SK-N-SH treated with all-trans-retinoic acid at 6 μM for 48 hours (cell line): ENCODE measurements at regions not wholly inside any gene's neighbourhood (a gene's known extent, or its start where the extent isn't known, plus 50 kb on each side); places are given as distances from the start of the nearest gene placed in this dataset.
A peak's percentile ranks its signal among the peaks of the same experiment; 100 is the strongest.

ENCODE experiments used
- ATAC-seq: fragments of 200-7000 bp; cut with Tn5 transposase; 3 replicates; pipeline ENCODE4 v1.9.1; 2020; ENCODE audit warnings: mild to moderate bottlenecking, moderate library complexity
- ARNTL ChIP-seq: fragments of 450-650 bp; formaldehyde crosslinking; IDR thresholded peaks from 2 replicates; pipeline ENCODE4 v1.5.0; 2020; ENCODE audit warnings: low read depth, mild to moderate bottlenecking, moderate library complexity, borderline replicate concordance
- BACH2 ChIP-seq: fragments of 250-450 bp; sonication (Bioruptor Pico); IDR thresholded peaks from 2 replicates; pipeline ENCODE4 v1.9.0; 2021; ENCODE audit warnings: mild to moderate bottlenecking, borderline replicate concordance
- CSDC2 ChIP-seq: fragments of 250-450 bp; sonication (Bioruptor Pico); IDR thresholded peaks from 2 replicates; pipeline ENCODE4 v1.5.0; 2020; ENCODE audit warnings: mild to moderate bottlenecking, moderate library complexity
- ESRRG ChIP-seq: fragments of 250-450 bp; sonication (Bioruptor Pico); IDR thresholded peaks from 2 replicates; pipeline ENCODE4 v1.6.1; 2021; ENCODE audit warnings: mild to moderate bottlenecking
- GLIS3 ChIP-seq: fragments of 250-450 bp; sonication (Bioruptor Pico); IDR thresholded peaks from 2 replicates; pipeline ENCODE4 v1.5.0; 2020; ENCODE audit warnings: mild to moderate bottlenecking, moderate library complexity
- ISL1 ChIP-seq: fragments of 250-450 bp; sonication (Bioruptor Pico); IDR thresholded peaks from 2 replicates; pipeline ENCODE4 v2.1.2; 2022; ENCODE audit warnings: mild to moderate bottlenecking, moderate library complexity
- OSR1 ChIP-seq: fragments of 250-450 bp; sonication (Bioruptor Pico); IDR thresholded peaks from 2 replicates; pipeline ENCODE4 v1.8.0; 2022; ENCODE audit warnings: moderate library complexity, mild to moderate bottlenecking, inconsistent platforms
- PPARA ChIP-seq: fragments of 250-450 bp; sonication (Bioruptor Pico); IDR thresholded peaks from 2 replicates; pipeline ENCODE4 v1.5.0; 2020; ENCODE audit warnings: mild to moderate bottlenecking, borderline replicate concordance
- RARB ChIP-seq: fragments of 250-450 bp; sonication (Bioruptor Pico); IDR thresholded peaks from 2 replicates; pipeline ENCODE4 v1.8.0; 2021; ENCODE audit warnings: mild to moderate bottlenecking, moderate library complexity
- SNAI2 ChIP-seq: fragments of 250-450 bp; sonication (Bioruptor Pico); IDR thresholded peaks from 2 replicates; pipeline ENCODE4 v1.5.0; 2020; ENCODE audit warnings: mild to moderate bottlenecking, moderate library complexity
- TCF4 ChIP-seq: fragments of 250-450 bp; sonication (Bioruptor Pico); IDR thresholded peaks from 2 replicates; pipeline ENCODE4 v1.8.0; 2021; ENCODE audit warnings: mild to moderate bottlenecking, moderate library complexity, borderline replicate concordance
- TOX ChIP-seq: fragments of 250-450 bp; sonication (Bioruptor Pico); IDR thresholded peaks from 2 replicates; pipeline ENCODE4 v1.8.0; 2021; ENCODE audit warnings: mild to moderate bottlenecking, moderate library complexity, borderline replicate concordance
- ZC3H10 ChIP-seq: fragments of 250-450 bp; sonication (Bioruptor Pico); IDR thresholded peaks from 2 replicates; pipeline ENCODE4 v1.5.1; 2021; ENCODE audit warnings: mild to moderate bottlenecking, moderate library complexity
- ZFP3 ChIP-seq: fragments of 250-450 bp; sonication (Bioruptor Pico); IDR thresholded peaks from 2 replicates; pipeline ENCODE4 v1.5.0; 2020; ENCODE audit warnings: mild to moderate bottlenecking, moderate library complexity
- ZFP30 ChIP-seq: fragments of 450-650 bp; formaldehyde crosslinking; IDR thresholded peaks from 2 replicates; pipeline ENCODE4 v1.5.0; 2022; ENCODE audit warnings: mild to moderate bottlenecking, moderate library complexity
- ZNF565 ChIP-seq: fragments of 450-650 bp; formaldehyde crosslinking; conservative IDR thresholded peaks from 2 replicates; pipeline ENCODE4 v1.5.0; 2020; ENCODE audit warnings: low read depth, mild to moderate bottlenecking, moderate library complexity
- ZNF70 ChIP-seq: fragments of 450-650 bp; formaldehyde crosslinking; IDR thresholded peaks from 2 replicates; pipeline ENCODE4 v1.5.0; 2020; ENCODE audit warnings: mild to moderate bottlenecking, moderate library complexity
- ZNF8 ChIP-seq: fragments of 450-650 bp; formaldehyde crosslinking; IDR thresholded peaks from 2 replicates; pipeline ENCODE4 v1.5.0; 2020; ENCODE audit warnings: mild to moderate bottlenecking, moderate library complexity
- TF ChIP-seq, protein P1 (sequence below): fragments of 250-450 bp; sonication (Bioruptor Pico); IDR thresholded peaks from 2 replicates; pipeline ENCODE4 v1.8.0; 2021; ENCODE audit warnings: low read depth, mild to moderate bottlenecking, moderate library complexity, borderline replicate concordance
- TF ChIP-seq, protein P2 (sequence below): fragments of 250-450 bp; sonication (Bioruptor Pico); IDR thresholded peaks from 2 replicates; pipeline ENCODE4 v1.5.0; 2020; ENCODE audit warnings: mild to moderate bottlenecking, moderate library complexity
- TF ChIP-seq, protein P3 (sequence below): fragments of 250-450 bp; sonication (Bioruptor Pico); IDR thresholded peaks from 2 replicates; pipeline ENCODE4 v1.8.0; 2020; ENCODE audit warnings: mild to moderate bottlenecking, moderate library complexity, borderline replicate concordance
- TF ChIP-seq, protein P4 (sequence below): fragments of 250-450 bp; sonication (Bioruptor Pico); IDR thresholded peaks from 2 replicates; pipeline ENCODE4 v1.5.1; 2021; ENCODE audit warnings: mild to moderate bottlenecking, moderate library complexity
- TF ChIP-seq, protein P5 (sequence below): fragments of 250-450 bp; sonication (Bioruptor Pico); IDR thresholded peaks from 2 replicates; pipeline ENCODE4 v1.5.1; 2020; ENCODE audit warnings: low read depth, mild to moderate bottlenecking, moderate library complexity

DNA sequence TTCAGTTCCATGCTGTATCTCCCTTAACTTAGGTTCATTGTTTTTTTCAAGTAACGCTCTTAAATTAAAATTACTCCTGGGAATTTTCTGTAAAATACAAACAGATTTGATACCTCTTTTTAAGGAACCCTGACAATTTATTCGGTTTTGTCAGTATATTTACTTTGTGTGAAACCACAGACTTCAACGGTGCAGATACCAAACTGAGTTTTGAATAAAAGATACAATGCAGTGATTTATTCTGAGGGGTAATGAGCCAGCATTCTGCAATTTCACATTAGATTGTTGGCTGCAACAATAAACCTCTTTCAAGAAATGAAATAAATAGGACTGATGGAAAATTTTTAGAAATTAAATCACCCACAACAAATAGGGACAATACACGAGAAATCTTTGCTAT, 308.6 kb upstream of the EDIL3 start:
- no peak for TF ChIP-seq ARNTL (CRISPR knock-in tag)
- TF ChIP-seq CSDC2 (CRISPR knock-in tag) = no peak
- no peak for TF ChIP-seq ZC3H10 (CRISPR knock-in tag)
- TF ChIP-seq ZNF70 (CRISPR knock-in tag) = no peak
- no peak for TF ChIP-seq GLIS3 (CRISPR knock-in tag)
- TF ChIP-seq TCF4 = no peak
- TF ChIP-seq ZFP3 (CRISPR knock-in tag) = no peak
- TF ChIP-seq ZFP30 (CRISPR knock-in tag) = no peak
- TF ChIP-seq ISL1 = no peak
- no peak for TF ChIP-seq SNAI2 (CRISPR knock-in tag)
- no peak for TF ChIP-seq OSR1 (CRISPR knock-in tag)
- TF ChIP-seq BACH2 (CRISPR knock-in tag) = no peak
- no peak for TF ChIP-seq RARB
- TF ChIP-seq, protein P1, sequence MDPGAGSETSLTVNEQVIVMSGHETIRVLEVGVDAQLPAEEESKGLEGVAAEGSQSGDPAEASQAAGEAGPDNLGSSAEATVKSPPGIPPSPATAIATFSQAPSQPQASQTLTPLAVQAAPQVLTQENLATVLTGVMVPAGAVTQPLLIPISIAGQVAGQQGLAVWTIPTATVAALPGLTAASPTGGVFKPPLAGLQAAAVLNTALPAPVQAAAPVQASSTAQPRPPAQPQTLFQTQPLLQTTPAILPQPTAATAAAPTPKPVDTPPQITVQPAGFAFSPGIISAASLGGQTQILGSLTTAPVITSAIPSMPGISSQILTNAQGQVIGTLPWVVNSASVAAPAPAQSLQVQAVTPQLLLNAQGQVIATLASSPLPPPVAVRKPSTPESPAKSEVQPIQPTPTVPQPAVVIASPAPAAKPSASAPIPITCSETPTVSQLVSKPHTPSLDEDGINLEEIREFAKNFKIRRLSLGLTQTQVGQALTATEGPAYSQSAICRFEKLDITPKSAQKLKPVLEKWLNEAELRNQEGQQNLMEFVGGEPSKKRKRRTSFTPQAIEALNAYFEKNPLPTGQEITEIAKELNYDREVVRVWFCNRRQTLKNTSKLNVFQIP (CRISPR knock-in tag) = no peak
- TF ChIP-seq TOX = no peak
- no peak for TF ChIP-seq ZNF8 (CRISPR knock-in tag)
- TF ChIP-seq, protein P2, sequence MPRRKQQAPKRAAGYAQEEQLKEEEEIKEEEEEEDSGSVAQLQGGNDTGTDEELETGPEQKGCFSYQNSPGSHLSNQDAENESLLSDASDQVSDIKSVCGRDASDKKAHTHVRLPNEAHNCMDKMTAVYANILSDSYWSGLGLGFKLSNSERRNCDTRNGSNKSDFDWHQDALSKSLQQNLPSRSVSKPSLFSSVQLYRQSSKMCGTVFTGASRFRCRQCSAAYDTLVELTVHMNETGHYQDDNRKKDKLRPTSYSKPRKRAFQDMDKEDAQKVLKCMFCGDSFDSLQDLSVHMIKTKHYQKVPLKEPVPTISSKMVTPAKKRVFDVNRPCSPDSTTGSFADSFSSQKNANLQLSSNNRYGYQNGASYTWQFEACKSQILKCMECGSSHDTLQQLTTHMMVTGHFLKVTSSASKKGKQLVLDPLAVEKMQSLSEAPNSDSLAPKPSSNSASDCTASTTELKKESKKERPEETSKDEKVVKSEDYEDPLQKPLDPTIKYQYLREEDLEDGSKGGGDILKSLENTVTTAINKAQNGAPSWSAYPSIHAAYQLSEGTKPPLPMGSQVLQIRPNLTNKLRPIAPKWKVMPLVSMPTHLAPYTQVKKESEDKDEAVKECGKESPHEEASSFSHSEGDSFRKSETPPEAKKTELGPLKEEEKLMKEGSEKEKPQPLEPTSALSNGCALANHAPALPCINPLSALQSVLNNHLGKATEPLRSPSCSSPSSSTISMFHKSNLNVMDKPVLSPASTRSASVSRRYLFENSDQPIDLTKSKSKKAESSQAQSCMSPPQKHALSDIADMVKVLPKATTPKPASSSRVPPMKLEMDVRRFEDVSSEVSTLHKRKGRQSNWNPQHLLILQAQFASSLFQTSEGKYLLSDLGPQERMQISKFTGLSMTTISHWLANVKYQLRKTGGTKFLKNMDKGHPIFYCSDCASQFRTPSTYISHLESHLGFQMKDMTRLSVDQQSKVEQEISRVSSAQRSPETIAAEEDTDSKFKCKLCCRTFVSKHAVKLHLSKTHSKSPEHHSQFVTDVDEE = no peak
- TF ChIP-seq ZNF565 (CRISPR knock-in tag) = no peak
- TF ChIP-seq, protein P3, sequence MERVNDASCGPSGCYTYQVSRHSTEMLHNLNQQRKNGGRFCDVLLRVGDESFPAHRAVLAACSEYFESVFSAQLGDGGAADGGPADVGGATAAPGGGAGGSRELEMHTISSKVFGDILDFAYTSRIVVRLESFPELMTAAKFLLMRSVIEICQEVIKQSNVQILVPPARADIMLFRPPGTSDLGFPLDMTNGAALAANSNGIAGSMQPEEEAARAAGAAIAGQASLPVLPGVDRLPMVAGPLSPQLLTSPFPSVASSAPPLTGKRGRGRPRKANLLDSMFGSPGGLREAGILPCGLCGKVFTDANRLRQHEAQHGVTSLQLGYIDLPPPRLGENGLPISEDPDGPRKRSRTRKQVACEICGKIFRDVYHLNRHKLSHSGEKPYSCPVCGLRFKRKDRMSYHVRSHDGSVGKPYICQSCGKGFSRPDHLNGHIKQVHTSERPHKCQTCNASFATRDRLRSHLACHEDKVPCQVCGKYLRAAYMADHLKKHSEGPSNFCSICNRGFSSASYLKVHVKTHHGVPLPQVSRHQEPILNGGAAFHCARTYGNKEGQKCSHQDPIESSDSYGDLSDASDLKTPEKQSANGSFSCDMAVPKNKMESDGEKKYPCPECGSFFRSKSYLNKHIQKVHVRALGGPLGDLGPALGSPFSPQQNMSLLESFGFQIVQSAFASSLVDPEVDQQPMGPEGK = no peak
- TF ChIP-seq ESRRG (CRISPR knock-in tag) = no peak
- ATAC-seq = no peak

DNA sequence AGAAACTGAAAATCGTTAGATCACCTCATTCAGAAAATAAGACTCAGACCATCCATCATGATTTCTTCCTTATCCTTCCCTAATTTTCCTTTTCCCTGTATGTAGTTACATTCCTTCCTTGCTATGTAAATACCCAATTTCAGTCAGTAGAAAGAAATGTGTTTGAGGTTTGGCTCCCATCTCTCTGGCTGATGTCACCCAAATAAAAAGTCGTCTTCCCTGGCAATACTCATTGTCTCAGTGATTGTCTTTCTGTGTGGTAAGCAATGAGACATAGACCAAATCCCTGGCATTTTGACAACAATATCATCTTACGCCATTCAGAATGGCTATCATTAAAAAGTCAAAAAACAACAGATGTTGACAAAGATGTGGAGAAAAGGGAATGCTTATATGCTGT, 303.9 kb upstream of the EDIL3 start:
- peak; percentile 70 for ATAC-seq
- TF ChIP-seq CSDC2 (CRISPR knock-in tag) = no peak
- 0 out of 2 replicates have a peak, but pooled peaks have one; percentile 53 for TF ChIP-seq TOX
- TF ChIP-seq ZFP30 (CRISPR knock-in tag) = no peak
- no peak for TF ChIP-seq ESRRG (CRISPR knock-in tag)

DNA sequence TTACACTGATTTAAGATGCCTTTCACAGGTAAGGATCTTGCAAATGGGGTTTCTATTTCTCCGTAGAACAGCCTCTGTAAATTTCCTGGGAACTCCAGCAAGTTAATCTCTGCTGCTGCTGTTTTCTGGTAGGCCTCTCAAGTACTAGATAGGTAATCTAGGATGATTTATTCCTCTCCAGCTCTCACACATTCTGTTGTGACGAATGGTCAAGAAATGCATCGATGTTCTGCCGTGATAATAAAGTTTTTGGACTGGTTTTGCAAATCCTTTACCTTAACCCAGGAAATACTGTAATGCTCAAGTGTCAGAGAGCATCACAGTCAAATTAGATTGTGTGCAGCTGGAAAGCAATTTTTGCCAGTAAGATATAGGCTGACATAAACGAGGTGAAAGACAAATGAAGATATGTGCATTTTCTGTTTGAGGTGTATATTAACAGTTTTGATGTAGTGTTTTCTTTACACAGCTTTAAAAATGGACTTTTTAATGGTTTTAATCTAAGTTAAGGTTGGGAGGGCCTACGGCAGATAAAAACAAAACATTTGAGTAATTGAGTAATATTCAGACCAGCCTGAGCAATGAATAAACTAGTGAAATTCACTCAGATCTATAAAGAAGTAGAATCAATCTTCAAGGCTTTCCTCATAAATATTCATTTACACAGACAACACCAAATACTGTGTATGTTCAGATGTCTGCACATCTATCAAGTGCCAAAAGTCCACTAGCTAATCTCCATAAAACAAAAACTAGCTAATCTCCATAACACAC, 300.6 kb upstream of the EDIL3 start:
- no peak for ATAC-seq

More for the DNA sequence above, 300.6 kb upstream of the EDIL3 start:
- TF ChIP-seq ZC3H10 (CRISPR knock-in tag) (no peak), ISL1 (no peak), ARNTL (CRISPR knock-in tag) (no peak), BACH2 (CRISPR knock-in tag) (no peak), GLIS3 (CRISPR knock-in tag) (no peak), ZFP3 (CRISPR knock-in tag) (no peak), ZNF8 (CRISPR knock-in tag) (no peak), SNAI2 (CRISPR knock-in tag) (no peak), ZFP30 (CRISPR knock-in tag) (no peak), TCF4 (no peak), PPARA (CRISPR knock-in tag) (no peak)
- TF ChIP-seq, protein P1 (CRISPR knock-in tag) = no peak
- TF ChIP-seq, protein P4, sequence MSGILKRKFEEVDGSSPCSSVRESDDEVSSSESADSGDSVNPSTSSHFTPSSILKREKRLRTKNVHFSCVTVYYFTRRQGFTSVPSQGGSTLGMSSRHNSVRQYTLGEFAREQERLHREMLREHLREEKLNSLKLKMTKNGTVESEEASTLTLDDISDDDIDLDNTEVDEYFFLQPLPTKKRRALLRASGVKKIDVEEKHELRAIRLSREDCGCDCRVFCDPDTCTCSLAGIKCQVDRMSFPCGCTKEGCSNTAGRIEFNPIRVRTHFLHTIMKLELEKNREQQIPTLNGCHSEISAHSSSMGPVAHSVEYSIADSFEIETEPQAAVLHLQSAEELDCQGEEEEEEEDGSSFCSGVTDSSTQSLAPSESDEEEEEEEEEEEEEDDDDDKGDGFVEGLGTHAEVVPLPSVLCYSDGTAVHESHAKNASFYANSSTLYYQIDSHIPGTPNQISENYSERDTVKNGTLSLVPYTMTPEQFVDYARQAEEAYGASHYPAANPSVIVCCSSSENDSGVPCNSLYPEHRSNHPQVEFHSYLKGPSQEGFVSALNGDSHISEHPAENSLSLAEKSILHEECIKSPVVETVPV = no peak
- TF ChIP-seq, protein P3 = no peak
- TF ChIP-seq, protein P5, sequence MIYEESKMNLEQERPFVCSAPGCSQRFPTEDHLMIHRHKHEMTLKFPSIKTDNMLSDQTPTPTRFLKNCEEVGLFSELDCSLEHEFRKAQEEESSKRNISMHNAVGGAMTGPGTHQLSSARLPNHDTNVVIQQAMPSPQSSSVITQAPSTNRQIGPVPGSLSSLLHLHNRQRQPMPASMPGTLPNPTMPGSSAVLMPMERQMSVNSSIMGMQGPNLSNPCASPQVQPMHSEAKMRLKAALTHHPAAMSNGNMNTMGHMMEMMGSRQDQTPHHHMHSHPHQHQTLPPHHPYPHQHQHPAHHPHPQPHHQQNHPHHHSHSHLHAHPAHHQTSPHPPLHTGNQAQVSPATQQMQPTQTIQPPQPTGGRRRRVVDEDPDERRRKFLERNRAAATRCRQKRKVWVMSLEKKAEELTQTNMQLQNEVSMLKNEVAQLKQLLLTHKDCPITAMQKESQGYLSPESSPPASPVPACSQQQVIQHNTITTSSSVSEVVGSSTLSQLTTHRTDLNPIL = no peak
